ENCODE measurements at regions not wholly inside any gene's neighbourhood (a gene's known extent, or its start where the extent isn't known, plus 50 kb on each side); places are given as distances from the start of the nearest gene placed in this dataset.

DNA sequence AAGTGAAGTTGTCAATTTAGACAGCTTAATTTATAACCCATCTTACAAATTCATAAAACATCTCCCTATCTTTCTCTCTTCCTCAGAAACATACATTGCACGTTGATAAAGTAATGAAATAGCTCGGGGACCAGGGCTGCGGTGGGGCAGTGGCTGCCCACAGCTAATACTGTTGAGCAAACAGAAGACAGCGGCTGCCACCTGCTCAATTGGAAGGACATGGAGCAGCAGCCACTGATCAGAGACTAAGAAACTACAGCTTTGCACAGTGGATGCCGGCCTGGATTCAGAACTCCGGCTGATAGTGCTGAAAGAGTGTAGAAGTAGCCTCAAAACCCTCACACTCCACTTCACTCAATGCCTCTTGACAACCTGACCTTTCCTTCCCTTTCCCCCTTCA, 157.9 kb upstream of the PDE10A start (continued):
- no peak for TF ChIP-seq ZFHX2 (tag by site-specific recombination; conservative IDR thresholded peaks at IDR 0.05)
- TF ChIP-seq, protein P1, sequence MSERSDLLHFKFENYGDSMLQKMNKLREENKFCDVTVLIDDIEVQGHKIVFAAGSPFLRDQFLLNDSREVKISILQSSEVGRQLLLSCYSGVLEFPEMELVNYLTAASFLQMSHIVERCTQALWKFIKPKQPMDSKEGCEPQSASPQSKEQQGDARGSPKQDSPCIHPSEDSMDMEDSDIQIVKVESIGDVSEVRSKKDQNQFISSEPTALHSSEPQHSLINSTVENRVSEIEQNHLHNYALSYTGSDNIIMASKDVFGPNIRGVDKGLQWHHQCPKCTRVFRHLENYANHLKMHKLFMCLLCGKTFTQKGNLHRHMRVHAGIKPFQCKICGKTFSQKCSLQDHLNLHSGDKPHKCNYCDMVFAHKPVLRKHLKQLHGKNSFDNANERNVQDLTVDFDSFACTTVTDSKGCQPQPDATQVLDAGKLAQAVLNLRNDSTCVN (tag by site-specific recombination; optimal IDR thresholded peaks at IDR 0.05): no peak
- no peak for TF ChIP-seq KLF9 (tag by site-specific recombination; IDR thresholded peaks at IDR 0.05; ENCODE audit: low read depth)
- TF ChIP-seq GLI2 (tag by site-specific recombination; IDR thresholded peaks at IDR 0.05; ENCODE audit: borderline replicate concordance, low read depth): no peak
- no peak for TF ChIP-seq ZNF561 (tag by site-specific recombination; IDR thresholded peaks at IDR 0.05; ENCODE audit: borderline replicate concordance)

DNA sequence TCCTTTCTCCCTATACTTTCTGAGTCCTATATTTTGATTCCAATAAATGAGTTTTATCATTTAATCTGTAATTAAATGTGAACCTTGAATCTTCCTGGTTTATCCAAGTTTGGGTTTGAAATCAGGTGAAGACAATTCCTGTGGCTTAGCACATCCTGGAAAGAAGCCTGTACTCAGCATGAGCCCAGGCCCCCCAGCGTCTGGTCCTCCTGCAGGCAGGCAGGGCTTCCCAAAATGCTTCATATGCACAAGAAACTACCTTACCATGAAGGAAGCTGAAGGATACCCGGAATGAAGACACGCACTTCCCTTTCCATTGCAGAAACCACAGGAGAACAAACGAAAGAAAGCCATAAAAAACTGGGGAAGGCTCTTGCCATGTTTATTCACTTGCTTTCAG, 157.4 kb upstream of the PDE10A start:
- no peak overlapping the region for H3K4me3 ChIP-seq (ENCODE audit: low read depth, low read length)
- H3K9me3 ChIP-seq (ENCODE audit: control insufficient read depth, insufficient read depth, low read depth, low read length): no peaks in the 10 kb centered on the region
- peaks cover 3% of the 10 kb centered on the region for H3K4me1 ChIP-seq (ENCODE audit: control insufficient read depth, insufficient read depth, low read length)
- ChIA-PET POLR2A (no interaction called here), CTCF (interaction anchor here (0.8 to 1.3 kb wide), 2 partner anchors 30 to 91 kb away, joined by 3 to 6 read pairs; no protein-coding TSS in a partner anchor)
- H3K36me3 ChIP-seq (ENCODE audit: control insufficient read depth in 2 of 2, insufficient read depth in 1 of 2, low read length in 2 of 2): no peaks in the 10 kb centered on the region
- H3K27ac ChIP-seq (ENCODE audit: extremely low read depth, low read depth, low read length): no peak overlapping the region
- TF ChIP-seq ZNF707 (tag by site-specific recombination; IDR thresholded peaks at IDR 0.05): no peak
- TF ChIP-seq ZNF10 (tag by site-specific recombination; IDR thresholded peaks at IDR 0.05): 0 out of 2 replicates have a peak, but pooled peaks have one; percentile 49
- no peak for TF ChIP-seq YY2 (tag by site-specific recombination; IDR thresholded peaks at IDR 0.05)
- TF ChIP-seq ZIC2 (tag by site-specific recombination; IDR thresholded peaks at IDR 0.05): peak; percentile 74

DNA sequence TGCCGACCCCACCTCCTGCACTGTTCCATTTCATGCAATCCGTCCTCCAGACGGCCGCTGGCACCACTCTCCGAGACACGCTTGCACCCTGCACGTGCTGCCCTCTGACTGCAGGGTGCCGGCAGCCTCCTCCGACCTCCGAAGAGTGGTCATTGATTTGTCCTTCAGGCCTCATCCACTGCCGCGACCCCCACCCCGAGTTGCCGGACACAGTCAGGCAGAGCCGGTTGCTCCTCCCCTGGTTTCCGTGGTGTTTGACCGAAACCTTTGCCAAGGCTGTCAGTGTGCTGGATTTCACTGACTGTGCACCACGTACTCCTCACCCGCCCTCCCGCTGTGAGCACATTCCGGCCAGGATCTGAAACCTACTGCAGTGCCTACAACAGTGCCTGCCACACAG, 156.4 kb upstream of the PDE10A start:
- Histone ChIP-seq H3K36me3 (ENCODE audit: control insufficient read depth in 2 of 2, insufficient read depth in 1 of 2, low read length in 2 of 2) (no peaks in the 10 kb centered on the region), H3K9me3 (ENCODE audit: control insufficient read depth, insufficient read depth, low read depth, low read length) (no peaks in the 10 kb centered on the region), H3K4me1 (ENCODE audit: control insufficient read depth, insufficient read depth, low read length) (peaks cover 3% of the 10 kb centered on the region), H3K27ac (ENCODE audit: extremely low read depth, low read depth, low read length) (no peak overlapping the region), H3K4me3 (ENCODE audit: low read depth, low read length) (no peak overlapping the region)
- ChIA-PET POLR2A (no interaction called here), CTCF (interaction anchor here (0.7 to 1.2 kb wide), 2 partner anchors 31 to 366 kb away, joined by 4 read pairs; no protein-coding TSS in a partner anchor)
- TF ChIP-seq TRIM28 (IDR thresholded peaks at IDR 0.05; ENCODE audit: borderline replicate concordance, low read length) (no peak), KLF7 (tag by site-specific recombination; IDR thresholded peaks at IDR 0.05; ENCODE audit: borderline replicate concordance) (no peak), ZNF133 (tag by site-specific recombination; IDR thresholded peaks at IDR 0.05) (no peak), MYNN (tag by site-specific recombination; IDR thresholded peaks at IDR 0.05; ENCODE audit: borderline replicate concordance) (no peak), ZNF747 (tag by site-specific recombination; IDR thresholded peaks at IDR 0.05) (no peak), BCL11B (tag by site-specific recombination; IDR thresholded peaks at IDR 0.05; ENCODE audit: low read depth) (no peak), GFI1B (tag by site-specific recombination; IDR thresholded peaks at IDR 0.05) (no peak), ZNF302 (tag by site-specific recombination; IDR thresholded peaks at IDR 0.05; ENCODE audit: low read depth) (no peak), ZNF670 (tag by site-specific recombination; IDR thresholded peaks at IDR 0.05; ENCODE audit: low read depth) (no peak), ZNF561 (tag by site-specific recombination; IDR thresholded peaks at IDR 0.05; ENCODE audit: borderline replicate concordance) (no peak), ZNF324 (tag by site-specific recombination; IDR thresholded peaks at IDR 0.05) (no peak), ZBTB7A (tag by site-specific recombination; IDR thresholded peaks at IDR 0.05; ENCODE audit: low read depth) (no peak), ZBTB1 (tag by site-specific recombination; IDR thresholded peaks at IDR 0.05) (no peak), ZNF132 (tag by site-specific recombination; IDR thresholded peaks at IDR 0.05; ENCODE audit: borderline replicate concordance) (no peak)
- TF ChIP-seq, protein P2, sequence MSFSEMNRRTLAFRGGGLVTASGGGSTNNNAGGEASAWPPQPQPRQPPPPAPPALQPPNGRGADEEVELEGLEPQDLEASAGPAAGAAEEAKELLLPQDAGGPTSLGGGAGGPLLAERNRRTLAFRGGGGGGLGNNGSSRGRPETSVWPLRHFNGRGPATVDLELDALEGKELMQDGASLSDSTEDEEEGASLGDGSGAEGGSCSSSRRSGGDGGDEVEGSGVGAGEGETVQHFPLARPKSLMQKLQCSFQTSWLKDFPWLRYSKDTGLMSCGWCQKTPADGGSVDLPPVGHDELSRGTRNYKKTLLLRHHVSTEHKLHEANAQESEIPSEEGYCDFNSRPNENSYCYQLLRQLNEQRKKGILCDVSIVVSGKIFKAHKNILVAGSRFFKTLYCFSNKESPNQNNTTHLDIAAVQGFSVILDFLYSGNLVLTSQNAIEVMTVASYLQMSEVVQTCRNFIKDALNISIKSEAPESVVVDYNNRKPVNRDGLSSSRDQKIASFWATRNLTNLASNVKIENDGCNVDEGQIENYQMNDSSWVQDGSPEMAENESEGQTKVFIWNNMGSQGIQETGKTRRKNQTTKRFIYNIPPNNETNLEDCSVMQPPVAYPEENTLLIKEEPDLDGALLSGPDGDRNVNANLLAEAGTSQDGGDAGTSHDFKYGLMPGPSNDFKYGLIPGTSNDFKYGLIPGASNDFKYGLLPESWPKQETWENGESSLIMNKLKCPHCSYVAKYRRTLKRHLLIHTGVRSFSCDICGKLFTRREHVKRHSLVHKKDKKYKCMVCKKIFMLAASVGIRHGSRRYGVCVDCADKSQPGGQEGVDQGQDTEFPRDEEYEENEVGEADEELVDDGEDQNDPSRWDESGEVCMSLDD (tag by site-specific recombination; IDR thresholded peaks at IDR 0.05): no peak
- TF ChIP-seq, protein P3, sequence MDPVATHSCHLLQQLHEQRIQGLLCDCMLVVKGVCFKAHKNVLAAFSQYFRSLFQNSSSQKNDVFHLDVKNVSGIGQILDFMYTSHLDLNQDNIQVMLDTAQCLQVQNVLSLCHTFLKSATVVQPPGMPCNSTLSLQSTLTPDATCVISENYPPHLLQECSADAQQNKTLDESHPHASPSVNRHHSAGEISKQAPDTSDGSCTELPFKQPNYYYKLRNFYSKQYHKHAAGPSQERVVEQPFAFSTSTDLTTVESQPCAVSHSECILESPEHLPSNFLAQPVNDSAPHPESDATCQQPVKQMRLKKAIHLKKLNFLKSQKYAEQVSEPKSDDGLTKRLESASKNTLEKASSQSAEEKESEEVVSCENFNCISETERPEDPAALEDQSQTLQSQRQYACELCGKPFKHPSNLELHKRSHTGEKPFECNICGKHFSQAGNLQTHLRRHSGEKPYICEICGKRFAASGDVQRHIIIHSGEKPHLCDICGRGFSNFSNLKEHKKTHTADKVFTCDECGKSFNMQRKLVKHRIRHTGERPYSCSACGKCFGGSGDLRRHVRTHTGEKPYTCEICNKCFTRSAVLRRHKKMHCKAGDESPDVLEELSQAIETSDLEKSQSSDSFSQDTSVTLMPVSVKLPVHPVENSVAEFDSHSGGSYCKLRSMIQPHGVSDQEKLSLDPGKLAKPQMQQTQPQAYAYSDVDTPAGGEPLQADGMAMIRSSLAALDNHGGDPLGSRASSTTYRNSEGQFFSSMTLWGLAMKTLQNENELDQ (tag by site-specific recombination; IDR thresholded peaks at IDR 0.05; ENCODE audit: low read depth): no peak
- TF ChIP-seq, protein P4, sequence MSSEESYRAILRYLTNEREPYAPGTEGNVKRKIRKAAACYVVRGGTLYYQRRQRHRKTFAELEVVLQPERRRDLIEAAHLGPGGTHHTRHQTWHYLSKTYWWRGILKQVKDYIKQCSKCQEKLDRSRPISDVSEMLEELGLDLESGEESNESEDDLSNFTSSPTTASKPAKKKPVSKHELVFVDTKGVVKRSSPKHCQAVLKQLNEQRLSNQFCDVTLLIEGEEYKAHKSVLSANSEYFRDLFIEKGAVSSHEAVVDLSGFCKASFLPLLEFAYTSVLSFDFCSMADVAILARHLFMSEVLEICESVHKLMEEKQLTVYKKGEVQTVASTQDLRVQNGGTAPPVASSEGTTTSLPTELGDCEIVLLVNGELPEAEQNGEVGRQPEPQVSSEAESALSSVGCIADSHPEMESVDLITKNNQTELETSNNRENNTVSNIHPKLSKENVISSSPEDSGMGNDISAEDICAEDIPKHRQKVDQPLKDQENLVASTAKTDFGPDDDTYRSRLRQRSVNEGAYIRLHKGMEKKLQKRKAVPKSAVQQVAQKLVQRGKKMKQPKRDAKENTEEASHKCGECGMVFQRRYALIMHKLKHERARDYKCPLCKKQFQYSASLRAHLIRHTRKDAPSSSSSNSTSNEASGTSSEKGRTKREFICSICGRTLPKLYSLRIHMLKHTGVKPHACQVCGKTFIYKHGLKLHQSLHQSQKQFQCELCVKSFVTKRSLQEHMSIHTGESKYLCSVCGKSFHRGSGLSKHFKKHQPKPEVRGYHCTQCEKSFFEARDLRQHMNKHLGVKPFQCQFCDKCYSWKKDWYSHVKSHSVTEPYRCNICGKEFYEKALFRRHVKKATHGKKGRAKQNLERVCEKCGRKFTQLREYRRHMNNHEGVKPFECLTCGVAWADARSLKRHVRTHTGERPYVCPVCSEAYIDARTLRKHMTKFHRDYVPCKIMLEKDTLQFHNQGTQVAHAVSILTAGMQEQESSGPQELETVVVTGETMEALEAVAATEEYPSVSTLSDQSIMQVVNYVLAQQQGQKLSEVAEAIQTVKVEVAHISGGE (tag by site-specific recombination; conservative IDR thresholded peaks at IDR 0.05; ENCODE audit: low read depth): no peak

All from HEK293 (cell line).